A549 (cell line): ENCODE measurements at regions not wholly inside any gene's neighbourhood (a gene's known extent, or its start where the extent isn't known, plus 50 kb on each side); places are given as distances from the start of the nearest gene placed in this dataset.

ENCODE experiments used
- ATAC-seq, 2 experiments: fragments of 200-7000 bp in 1 of 2; fragments of >200 bp in 1 of 2; cut with Nextera tagmentation in 1 of 2; cut with Tn5 transposase in 1 of 2; 3 replicates each; pipeline versions ENCODE4 v1.8.0 to v1.9.1; 2018 to 2020; ENCODE audit warnings: mild to moderate bottlenecking in 1 of 2, moderate library complexity in 1 of 2
- CTCF ChIA-PET: fragments of 300-600 bp; sonication (Branson Sonifier 250); formaldehyde crosslinking; extraction: SDS; loops from one replicate; lab custom pipeline; 2021; ENCODE audit warnings: antibody characterized with exemption, inconsistent platforms; lab: Yijun Ruan, JAX
- POLR2A ChIA-PET: fragments of 350-600 bp; formaldehyde crosslinking; extraction: SDS; loops from one replicate; lab custom pipeline; 2021; ENCODE audit warnings: antibody characterized with exemption, inconsistent platforms; lab: Yijun Ruan, JAX
- DNase-seq, 2 experiments: peaks; one replicate each; pipeline versions ENCODE4 v3.0.0 to v3.0.0-alpha.2; 2011 to 2016; ENCODE audit warnings: low read depth in 1 of 2, low spot score in 1 of 2
- FAIRE-seq: peaks from 2 replicates; lab custom pipeline; 2011; peaks lifted over from hg19 to GRCh38; lab: Jason Lieb, UNC
- H3K27ac ChIP-seq, 2 experiments: fragments of >200 bp; sonication (Bioruptor Twin); formaldehyde crosslinking; 3 replicates each; pipeline ENCODE4 v1.5.1; 2016 to 2017
- H3K4me1 ChIP-seq: fragments of >200 bp; sonication (Bioruptor Twin); formaldehyde crosslinking; 3 replicates; pipeline ENCODE4 v1.6.1; 2016
- H3K4me2 ChIP-seq: fragments of >200 bp; sonication (Bioruptor Twin); formaldehyde crosslinking; 3 replicates; pipeline ENCODE4 v1.6.1; 2016
- H3K4me3 ChIP-seq: fragments of >200 bp; sonication (Bioruptor Twin); formaldehyde crosslinking; 3 replicates; pipeline ENCODE4 v1.5.1; 2016
- H3K9me3 ChIP-seq: fragments of >200 bp; sonication (Bioruptor Twin); formaldehyde crosslinking; 3 replicates; pipeline ENCODE4 v1.6.1; 2016
- BCL3 ChIP-seq: fragments of >200 bp; sonication (Bioruptor Twin); formaldehyde crosslinking; IDR thresholded peaks from 3 replicates; pipeline ENCODE4 v1.6.1; 2016
- CHD2 ChIP-seq: fragments of 150-350 bp; IDR thresholded peaks from 2 replicates; pipeline ENCODE4 v1.6.1; 2014; ENCODE audit warnings: low read length; ENCODE audit not compliant: partially characterized antibody
- EHMT2 ChIP-seq: fragments of 200-600 bp; sonication (generic); IDR thresholded peaks from 2 replicates; pipeline ENCODE4 v1.6.1; 2016; ENCODE audit warnings: antibody characterized with exemption, low read depth, mild to moderate bottlenecking, moderate library complexity
- HEYL ChIP-seq: fragments of 250-450 bp; sonication (Bioruptor Pico); IDR thresholded peaks from 2 replicates; pipeline ENCODE4 v1.8.0; 2021; ENCODE audit warnings: mild to moderate bottlenecking, moderate library complexity
- HOXA7 ChIP-seq: fragments of 250-450 bp; sonication (Bioruptor Pico); IDR thresholded peaks from 2 replicates; pipeline ENCODE4 v1.5.0; 2020; ENCODE audit warnings: mild to moderate bottlenecking, moderate library complexity
- JUN ChIP-seq, 2 experiments: fragments of >200 bp; sonication (Bioruptor Twin); formaldehyde crosslinking; IDR thresholded peaks; 2 replicates in 1 of 2; 3 replicates in 1 of 2; pipeline ENCODE4 v1.6.1; 2016 to 2017
- KDM1A ChIP-seq: fragments of 200-600 bp; sonication (generic); IDR thresholded peaks from 2 replicates; pipeline ENCODE4 v1.6.1; 2016; ENCODE audit warnings: low read depth, mild to moderate bottlenecking
- MAZ ChIP-seq: fragments of 150-350 bp; IDR thresholded peaks from 2 replicates; pipeline ENCODE4 v1.6.1; 2014; ENCODE audit warnings: antibody characterized with exemption, low read depth, low read length, borderline replicate concordance
- NFE2L2 ChIP-seq: fragments of 150-350 bp; conservative IDR thresholded peaks from 2 replicates; pipeline ENCODE4 v1.6.1; 2014; ENCODE audit warnings: low read length
- PHF8 ChIP-seq: fragments of 200-600 bp; sonication (generic); IDR thresholded peaks from 2 replicates; pipeline ENCODE4 v1.6.1; 2016; ENCODE audit warnings: low read depth, mild to moderate bottlenecking, antibody characterized with exemption, moderate library complexity, borderline replicate concordance
- POLR2AphosphoS2 ChIP-seq: conservative IDR thresholded peaks from 2 replicates; pipeline ENCODE4 v1.6.1; 2012; ENCODE audit warnings: low read length, improper control_type of control experiment, inconsistent platforms
- SREBF2 ChIP-seq: fragments of 450-650 bp; IDR thresholded peaks from 2 replicates; pipeline ENCODE4 v1.6.1; 2014; ENCODE audit warnings: mild to moderate bottlenecking, moderate library complexity
- USF2 ChIP-seq: fragments of 450-650 bp; IDR thresholded peaks from 2 replicates; pipeline ENCODE4 v1.6.1; 2014; ENCODE audit warnings: antibody characterized with exemption
- ZC3H11A ChIP-seq: fragments of 450-650 bp; IDR thresholded peaks from 2 replicates; pipeline ENCODE4 v1.6.1; 2014; ENCODE audit warnings: antibody characterized with exemption, mild to moderate bottlenecking
- WGBS: methylation state at CpG from one replicate; pipeline ENCODE4 v1.1.6; 2017; ENCODE audit errors: missing lambda C conversion rate; 5-methylcytosine and 5-hydroxymethylcytosine counted together

- CTCF ChIA-PET, result interaction anchor here (0.7 kb wide), 1 partner anchor 25 kb away, joined by 3 read pairs; no protein-coding TSS in a partner anchor
- H3K9me3 ChIP-seq, result no peaks in the 10 kb centered on the region
- 18% methylated on average over 4 of the region's 4 CpGs for WGBS
- H3K27ac ChIP-seq, result no peak overlapping the region
- H3K4me2 ChIP-seq, result no peak overlapping the region
- FAIRE-seq (no peak), DNase-seq (no peak), ATAC-seq (no peak)
- no peak overlapping the region for H3K4me3 ChIP-seq
- POLR2A ChIA-PET, result no interaction called here
- no peaks in the 10 kb centered on the region for H3K4me1 ChIP-seq
- TF ChIP-seq JUN (IDR thresholded peaks at IDR 0.05), result no peak
- peak; percentile 41 for TF ChIP-seq USF2
- TF ChIP-seq, all 56 proteins: peak for 1
Measured at GRCh38 chr20:11838076-11838636, 79.5 kb upstream of the BTBD3 start.

- no peak for ATAC-seq
- no peak overlapping the region for H3K4me2 ChIP-seq
- DNase-seq, result no peak
- TF ChIP-seq KDM1A, result no peak
- peak; percentile 31; the same call in 1 of the 2 replicates for TF ChIP-seq USF2
- FAIRE-seq, result no peak
- CTCF ChIA-PET, result interaction anchor here (0.8 kb wide), 1 partner anchor 11 kb away, joined by 3 read pairs; no protein-coding TSS in a partner anchor
- POLR2A ChIA-PET, result no interaction called here
- WGBS, result 26% methylated on average over 3 of the region's 3 CpGs
- H3K27ac ChIP-seq, result no peak overlapping the region
- no peaks in the 10 kb centered on the region for H3K4me1 ChIP-seq
- no peak overlapping the region for H3K4me3 ChIP-seq
- H3K9me3 ChIP-seq, result no peaks in the 10 kb centered on the region
Measured at GRCh38 chr20:11841972-11842461, 75.7 kb upstream of the BTBD3 start.

- ChIA-PET POLR2A (no interaction called here), CTCF (no interaction called here)
- TF ChIP-seq MAZ, result no peak
- no peak for TF ChIP-seq JUN (IDR thresholded peaks at IDR 0.05)
- no peak for TF ChIP-seq ZC3H11A
- no peak for TF ChIP-seq NFE2L2
- TF ChIP-seq HEYL (CRISPR knock-in tag), result no peak
- TF ChIP-seq BCL3, result no peak
- no peak for DNase-seq
- no peak for FAIRE-seq
- no peak for ATAC-seq
- Histone ChIP-seq H3K27ac (no peak overlapping the region), H3K9me3 (no peaks in the 10 kb centered on the region), H3K4me1 (0 out of 3 replicates have a peak, but pooled peaks cover 5% of the 10 kb centered on the region), H3K4me2 (no peak overlapping the region), H3K4me3 (no peak overlapping the region)
- WGBS, result 10% methylated on average over 1 of the region's 1 CpG
Measured at GRCh38 chr20:11843289-11843688, 74.4 kb upstream of the BTBD3 start.

GRCh38 chr20:11844691-11845090 lies 73.0 kb upstream of the BTBD3 start:
- no peaks in the 10 kb centered on the region for H3K9me3 ChIP-seq
- DNase-seq, result no peak
- no peak overlapping the region for H3K27ac ChIP-seq
- FAIRE-seq, result no peak
- ChIA-PET CTCF (interaction anchor here (0.8 kb wide), 1 partner anchor 19 kb away, joined by 3 read pairs; no protein-coding TSS in a partner anchor), POLR2A (no interaction called here)
- 0 out of 3 replicates have a peak, but pooled peaks cover 5% of the 10 kb centered on the region for H3K4me1 ChIP-seq
- H3K4me3 ChIP-seq, result no peak overlapping the region
- no peak; a peak in 1 of 6 replicates for ATAC-seq
- no peak overlapping the region for H3K4me2 ChIP-seq
- no peak for TF ChIP-seq PHF8
- TF ChIP-seq HOXA7 (CRISPR knock-in tag), result no peak
- TF ChIP-seq POLR2AphosphoS2, result no peak
- no peak for TF ChIP-seq CHD2
- TF ChIP-seq EHMT2, result no peak
- no peak for TF ChIP-seq SREBF2
